ENCODE measurements at regions not wholly inside any gene's neighbourhood (a gene's known extent, or its start where the extent isn't known, plus 50 kb on each side); places are given as distances from the start of the nearest gene placed in this dataset.

DNA sequence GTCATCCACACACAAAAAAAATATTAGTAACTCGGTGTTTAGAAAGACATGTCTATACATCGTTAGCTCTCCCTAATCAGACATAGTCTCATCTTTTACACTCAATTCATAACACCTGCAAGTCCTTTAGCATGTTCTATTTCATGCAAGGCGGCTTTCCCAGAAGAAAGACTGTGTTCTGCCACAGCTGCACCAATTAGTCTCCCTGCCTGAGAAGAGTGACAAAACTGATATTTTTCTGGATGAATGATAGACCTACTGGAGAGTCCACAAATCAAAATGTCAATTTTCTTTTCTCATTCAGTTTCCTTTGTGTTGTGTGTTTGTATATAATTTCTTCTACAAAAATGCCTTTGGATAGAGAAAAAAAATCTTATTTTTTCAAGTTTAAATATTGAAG is 435.8 kb upstream of the EPHA3 start:
- no peak for TF ChIP-seq POLR2A (IDR thresholded peaks at IDR 0.05; ENCODE audit: low read depth, low read length)
- TF ChIP-seq POLR2AphosphoS5 (IDR thresholded peaks at IDR 0.05; ENCODE audit: low read depth, low read length): no peak
- TF ChIP-seq TAF1 (IDR thresholded peaks at IDR 0.05; ENCODE audit: low read depth, low read length): no peak
- no peak for TF ChIP-seq PAX5 (IDR thresholded peaks at IDR 0.05; ENCODE audit: insufficient read depth, low read length, severe bottlenecking)

Measured in GM12891 (cell line).